Ovary (tissue), 7 donors: ENCODE measurements at regions not wholly inside any gene's neighbourhood (a gene's known extent, or its start where the extent isn't known, plus 50 kb on each side); places are given as distances from the start of the nearest gene placed in this dataset.

Experiments
- DNase-seq, 5 donors: peaks; one replicate each; pipeline ENCODE4 v3.0.0-alpha.2; 2019 to 2020
- H3K27ac ChIP-seq, 2 donors: fragments of 200-600 bp; one replicate each; pipeline versions ENCODE4 v1.5.1 to v1.8.0; 2019 to 2022
- H3K27me3 ChIP-seq: fragments of 200-600 bp; one replicate; pipeline ENCODE4 v1.8.0; 2022
- H3K36me3 ChIP-seq: fragments of 200-600 bp; sonication (generic); one replicate; pipeline ENCODE4 v1.5.1; 2019
- H3K4me1 ChIP-seq: one replicate; pipeline ENCODE4 v1.8.1; 2013; ENCODE audit warnings: mild to moderate bottlenecking, moderate library complexity; ENCODE audit not compliant: insufficient read depth
- H3K4me3 ChIP-seq: fragments of 200-600 bp; sonication (generic); one replicate; pipeline ENCODE4 v1.5.1; 2017
- H3K9me3 ChIP-seq, 2 donors: fragments of 200-600 bp in 1 of 2; sonication (generic) in 1 of 2; one replicate each; pipeline versions ENCODE4 v1.5.1 to v1.8.1; 2013 to 2019; ENCODE audit warnings: mild to moderate bottlenecking in 1 of 2, moderate library complexity in 1 of 2
- CTCF ChIP-seq, 3 donors: fragments of 450-650 bp in 2 of 3; fragments of 200-600 bp in 1 of 3; IDR thresholded peaks; one replicate each; pipeline versions ENCODE4 v1.5.1 to v1.8.0; 2016 to 2022; ENCODE audit warnings: antibody characterized with exemption in 3 of 3, mild to moderate bottlenecking in 1 of 3
- EP300 ChIP-seq: sonication (generic); formaldehyde crosslinking; IDR thresholded peaks from one replicate; pipeline ENCODE4 v1.6.1; 2017; ENCODE audit warnings: antibody characterized with exemption
- POLR2A ChIP-seq: fragments of 450-650 bp; IDR thresholded peaks from one replicate; pipeline ENCODE4 v1.6.1; 2017; ENCODE audit warnings: antibody characterized with exemption, mild to moderate bottlenecking, moderate library complexity
- WGBS, 3 donors: extraction: QIAGEN DNeasy Blood & Tissue Kit in 1 of 3; methylation state at CpG; one replicate each; pipeline versions ENCODE4 v1.1.5 to v1.1.7; 2013 to 2017; 5-methylcytosine and 5-hydroxymethylcytosine counted together
- intact Hi-C, 4 donors: fragments of 100-400 bp; cut with DNase I; formaldehyde crosslinking; loops; one replicate each; pipeline versions ENCODE4 v1.11.0 to v1.15.1; 2022 to 2023
- donor health status: DM: no; HTN: no; CAD: no; lungs with moderate emphysema.
- donor health status: DM: no; HTN: no; CAD: no.
- donor health status: Bipolar disorder and iron deficiency.
- donor health status: DM: no; HTN: no; CAD: no.
- donor health status: DM: yes; HTN: yes; CAD: no.

- no peaks in the 10 kb centered on the region for H3K36me3 ChIP-seq
- no peaks in the 10 kb centered on the region for H3K27me3 ChIP-seq
- TF ChIP-seq CTCF (IDR thresholded peaks at IDR 0.05) (no peak), POLR2A (no peak), EP300 (no peak)
- no peak overlapping the region for H3K4me3 ChIP-seq
- intact Hi-C loops: no loop called here
- 46 to 79% (median 75%) methylated on average over 3 of the region's 3 CpGs for WGBS, 3 donors
- peaks cover 1% of the 10 kb centered on the region for H3K4me1 ChIP-seq
- no peak for DNase-seq
- no peak overlapping the region for H3K27ac ChIP-seq
- H3K9me3 ChIP-seq: no peaks in the 10 kb centered on the region
These were observed 106.8 kb upstream of the SERPINE2 start for GRCh38 chr2:224145751-224146355.

- Histone ChIP-seq H3K27ac (no peak overlapping the region), H3K36me3 (no peaks in the 10 kb centered on the region), H3K27me3 (no peaks in the 10 kb centered on the region), H3K4me3 (no peak overlapping the region), H3K9me3 (no peaks in the 10 kb centered on the region), H3K4me1 (no peaks in the 10 kb centered on the region)
- no peak for DNase-seq
- intact Hi-C loops: no loop called here
- TF ChIP-seq EP300: no peak
- TF ChIP-seq POLR2A: no peak
- TF ChIP-seq CTCF (IDR thresholded peaks at IDR 0.05): no peak
- 45 to 59% (median 50%) methylated on average over 1 of the region's 1 CpG for WGBS, 3 donors
These were observed 104.4 kb upstream of the SERPINE2 start for GRCh38 chr2:224143526-224143925.

GRCh38 chr2:224142397-224143312 lies 103.6 kb upstream of the SERPINE2 start:
- no peak for DNase-seq
- no peak for TF ChIP-seq POLR2A
- no peak for TF ChIP-seq EP300
- TF ChIP-seq CTCF (IDR thresholded peaks at IDR 0.05): no peak
- 22 to 35% (median 29%) methylated on average over 4 of the region's 4 CpGs for WGBS, 3 donors
- Histone ChIP-seq H3K27me3 (no peaks in the 10 kb centered on the region), H3K9me3 (no peaks in the 10 kb centered on the region), H3K4me3 (no peak overlapping the region), H3K4me1 (no peaks in the 10 kb centered on the region), H3K27ac (no peak overlapping the region), H3K36me3 (no peaks in the 10 kb centered on the region)
- intact Hi-C loops: no loop called here

- Histone ChIP-seq H3K27ac (no peak overlapping the region), H3K27me3 (no peaks in the 10 kb centered on the region), H3K9me3 (no peaks in the 10 kb centered on the region), H3K36me3 (no peaks in the 10 kb centered on the region), H3K4me1 (no peaks in the 10 kb centered on the region), H3K4me3 (no peak overlapping the region)
- TF ChIP-seq POLR2A (no peak), CTCF (IDR thresholded peaks at IDR 0.05) (no peak), EP300 (no peak)
- no peak for DNase-seq
- WGBS, 3 donors: 73 to 83% (median 80%) methylated on average over 4 of the region's 4 CpGs
- intact Hi-C loops: no loop called here
These were observed 102.2 kb upstream of the SERPINE2 start for GRCh38 chr2:224141304-224141703.
